ENCODE measurements at regions not wholly inside any gene's neighbourhood (a gene's known extent, or its start where the extent isn't known, plus 50 kb on each side); places are given as distances from the start of the nearest gene placed in this dataset.

GRCh38 chr12:34396861-34397590 is 374.7 kb downstream of the ALG10 start (continued):
- TF ChIP-seq MEF2A (IDR thresholded peaks at IDR 0.05; ENCODE audit: borderline replicate concordance, low read depth): no peak
- no peak for TF ChIP-seq IRF3 (IDR thresholded peaks at IDR 0.05; ENCODE audit: low read depth, low read length)
- TF ChIP-seq SMC3 (IDR thresholded peaks at IDR 0.05; ENCODE audit: low read depth, low read length): no peak
- no peak for TF ChIP-seq NFIC (IDR thresholded peaks at IDR 0.05; ENCODE audit: borderline replicate concordance)
- TF ChIP-seq EZH2phosphoT487 (IDR thresholded peaks at IDR 0.05; ENCODE audit: borderline replicate concordance, low read depth): no peak

DNA sequence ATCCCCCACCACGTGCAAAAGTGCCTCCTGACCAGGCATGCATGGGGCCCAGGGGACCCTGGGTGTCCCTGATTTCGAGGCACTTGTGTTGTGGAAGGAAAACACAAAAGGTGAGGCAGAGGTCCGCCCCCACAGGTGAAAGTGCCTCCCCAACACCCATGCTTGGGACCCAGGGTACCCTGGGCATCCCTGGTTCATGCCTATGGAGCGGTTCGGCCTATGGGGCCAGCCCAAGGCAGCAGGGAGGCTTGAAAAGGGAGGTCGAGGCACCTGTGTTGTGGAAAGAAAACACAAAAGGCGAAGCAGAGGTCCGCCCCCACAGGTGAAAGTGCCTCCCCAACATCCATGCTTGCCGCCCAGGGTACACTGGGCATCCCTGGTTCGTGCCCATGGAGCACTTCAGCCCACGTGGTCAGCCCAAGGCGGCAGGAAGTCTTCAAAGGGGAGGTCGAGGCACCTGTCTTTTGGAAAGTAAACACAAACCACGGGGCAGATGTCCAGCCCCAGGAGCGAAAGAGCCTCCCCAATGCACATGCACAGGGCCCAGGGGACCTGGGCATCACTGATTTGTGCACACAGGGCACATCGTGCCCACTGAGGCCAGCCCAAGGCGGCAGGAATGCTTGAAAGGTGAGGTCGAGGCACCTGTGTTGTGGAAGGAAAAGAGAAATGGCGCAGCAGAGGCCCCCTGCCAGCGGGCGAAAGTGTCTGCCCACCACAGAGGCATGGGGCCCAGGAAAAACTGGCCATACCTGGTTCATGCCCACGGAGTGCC is 375.5 kb downstream of the ALG10 start:
- WGBS (ENCODE audit: low lambda C conversion rate): 2% methylated on average over 17 of the region's 22 CpGs

More for the DNA sequence above, 375.5 kb downstream of the ALG10 start:
- H3K9ac ChIP-seq: no peak overlapping the region
- no peaks in the 10 kb centered on the region for H3K4me1 ChIP-seq (ENCODE audit: control insufficient read depth in 1 of 2, insufficient read depth in 2 of 2, low read depth in 1 of 2, low read length in 1 of 2)
- no peaks in the 10 kb centered on the region for H3K36me3 ChIP-seq (replicated peaks in 1 of 2; ENCODE audit: control insufficient read depth in 1 of 2, insufficient read depth in 2 of 2, low read length in 1 of 2)
- DNase-seq: peak; percentile 0
- no peaks in the 10 kb centered on the region for H3F3A ChIP-seq (replicated peaks; ENCODE audit: insufficient read depth)
- TF ChIP-seq, protein P1, sequence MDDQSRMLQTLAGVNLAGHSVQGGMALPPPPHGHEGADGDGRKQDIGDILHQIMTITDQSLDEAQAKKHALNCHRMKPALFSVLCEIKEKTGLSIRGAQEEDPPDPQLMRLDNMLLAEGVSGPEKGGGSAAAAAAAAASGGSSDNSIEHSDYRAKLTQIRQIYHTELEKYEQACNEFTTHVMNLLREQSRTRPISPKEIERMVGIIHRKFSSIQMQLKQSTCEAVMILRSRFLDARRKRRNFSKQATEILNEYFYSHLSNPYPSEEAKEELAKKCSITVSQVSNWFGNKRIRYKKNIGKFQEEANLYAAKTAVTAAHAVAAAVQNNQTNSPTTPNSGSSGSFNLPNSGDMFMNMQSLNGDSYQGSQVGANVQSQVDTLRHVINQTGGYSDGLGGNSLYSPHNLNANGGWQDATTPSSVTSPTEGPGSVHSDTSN (IDR thresholded peaks at IDR 0.05): no peak
- TF ChIP-seq NFIC (IDR thresholded peaks at IDR 0.05; ENCODE audit: borderline replicate concordance): no peak
- no peak for TF ChIP-seq NRF1 (IDR thresholded peaks at IDR 0.05; ENCODE audit: low read depth, low read length)
- no peak for TF ChIP-seq USF1 (IDR thresholded peaks at IDR 0.05; ENCODE audit: borderline replicate concordance, low read depth)
- TF ChIP-seq TCF12 (IDR thresholded peaks at IDR 0.05): no peak
- no peak for TF ChIP-seq EP300 (IDR thresholded peaks at IDR 0.05; ENCODE audit: borderline replicate concordance in 1 of 2, low read depth in 1 of 2, low read length in 1 of 2)
- no peak for TF ChIP-seq IRF3 (IDR thresholded peaks at IDR 0.05; ENCODE audit: low read depth, low read length)
- TF ChIP-seq MEF2A (IDR thresholded peaks at IDR 0.05; ENCODE audit: borderline replicate concordance, low read depth): no peak
- no peak for TF ChIP-seq RCOR1 (IDR thresholded peaks at IDR 0.05; ENCODE audit: low read length)
- no peak for TF ChIP-seq RAD21 (IDR thresholded peaks at IDR 0.05; ENCODE audit: low read length)
- TF ChIP-seq GATA2 (CRISPR knock-in tag; IDR thresholded peaks at IDR 0.05): no peak
- H2AFZ ChIP-seq (ENCODE audit: low read depth): no peak overlapping the region
- peaks cover 27% of the 10 kb centered on the region; the same call in 1 of the 2 replicates for H3K27me3 ChIP-seq (ENCODE audit: insufficient read depth)
- H3K9me3 ChIP-seq: no peaks in the 10 kb centered on the region
- no peak overlapping the region for H3K4me2 ChIP-seq
- H3K9me2 ChIP-seq: no peaks in the 10 kb centered on the region
- H4K20me1 ChIP-seq (ENCODE audit: insufficient read depth): no peaks in the 10 kb centered on the region
- H3K79me2 ChIP-seq (ENCODE audit: insufficient read depth): no peaks in the 10 kb centered on the region
- ChIA-PET CTCF (no interaction called here), POLR2A (no interaction called here)
- no peak overlapping the region for H3K4me3 ChIP-seq (ENCODE audit: low read depth in 2 of 2, low read length in 1 of 2)
- H3K27ac ChIP-seq (ENCODE audit: low read depth in 2 of 2, low read length in 1 of 2): no peak overlapping the region
